GM23338 (cell line): ENCODE measurements at regions not wholly inside any gene's neighbourhood (a gene's known extent, or its start where the extent isn't known, plus 50 kb on each side); places are given as distances from the start of the nearest gene placed in this dataset.

Experiments
- ATAC-seq: fragments of 200-7000 bp; cut with Tn5 transposase; 3 replicates; pipeline ENCODE4 v1.9.1; 2020
- DNase-seq: peaks from one replicate; pipeline ENCODE4 v3.0.0-alpha.2; 2015; ENCODE audit warnings: low spot score
- H2AFZ ChIP-seq: fragments of 200-600 bp; sonication (generic); 2 replicates; pipeline ENCODE4 v1.8.0; 2016; ENCODE audit warnings: antibody characterized with exemption, mild to moderate bottlenecking, moderate library complexity
- H3F3A ChIP-seq: fragments of 200-600 bp; sonication (generic); replicated peaks from 2 replicates; pipeline ENCODE4 v1.8.0; 2017; ENCODE audit warnings: antibody characterized with exemption, mixed run types, low read depth
- H3K27ac ChIP-seq: fragments of 200-600 bp; sonication (generic); 2 replicates; pipeline ENCODE4 v1.6.1; 2016; ENCODE audit warnings: low read depth
- H3K27me3 ChIP-seq: fragments of 200-600 bp; sonication (generic); 2 replicates; pipeline ENCODE4 v1.8.0; 2016; ENCODE audit warnings: mild to moderate bottlenecking, mixed run types, moderate library complexity; ENCODE audit not compliant: insufficient read depth
- H3K36me3 ChIP-seq: fragments of 200-600 bp; sonication (generic); 2 replicates; pipeline ENCODE4 v1.8.0; 2016; ENCODE audit warnings: mild to moderate bottlenecking; ENCODE audit not compliant: insufficient read depth
- H3K4me1 ChIP-seq: fragments of 200-600 bp; sonication (generic); 2 replicates; pipeline ENCODE4 v1.8.0; 2016; ENCODE audit warnings: mild to moderate bottlenecking, moderate library complexity; ENCODE audit not compliant: insufficient read depth
- H3K4me2 ChIP-seq: fragments of 200-600 bp; sonication (generic); 2 replicates; pipeline ENCODE4 v1.7.1; 2017; ENCODE audit warnings: mixed run types
- H3K4me3 ChIP-seq: fragments of 200-600 bp; sonication (generic); 2 replicates; pipeline ENCODE4 v1.6.1; 2016; ENCODE audit warnings: mixed run types
- H3K79me2 ChIP-seq: fragments of 200-600 bp; sonication (generic); replicated peaks from 2 replicates; pipeline ENCODE4 v1.8.0; 2017; ENCODE audit warnings: mild to moderate bottlenecking; ENCODE audit not compliant: insufficient read depth
- H3K9me2 ChIP-seq: fragments of 200-600 bp; sonication (generic); 2 replicates; pipeline ENCODE4 v1.8.0; 2017; ENCODE audit not compliant: insufficient read depth
- H4K20me1 ChIP-seq: fragments of 200-600 bp; sonication (generic); replicated peaks from 2 replicates; pipeline ENCODE4 v1.8.0; 2017; ENCODE audit warnings: mild to moderate bottlenecking; ENCODE audit not compliant: insufficient read depth
- H3K27ac Mint-ChIP-seq: 2 replicates; pipeline ENCODE4 v1.8.0; 2020; ENCODE audit warnings: inconsistent platforms, mild to moderate bottlenecking, moderate library complexity, mixed read lengths
- H3K27me3 Mint-ChIP-seq: 3 replicates; pipeline ENCODE4 v1.8.0; 2022; ENCODE audit warnings: low read depth, mild to moderate bottlenecking, moderate library complexity, mixed read lengths, inconsistent platforms; ENCODE audit not compliant: insufficient read depth, poor library complexity
- H3K36me3 Mint-ChIP-seq: 3 replicates; pipeline ENCODE4 v1.8.0; 2021; ENCODE audit warnings: low read depth, mild to moderate bottlenecking, inconsistent platforms, moderate library complexity, mixed read lengths
- H3K4me1 Mint-ChIP-seq: 3 replicates; pipeline ENCODE4 v1.8.0; 2020; ENCODE audit warnings: mild to moderate bottlenecking, inconsistent platforms, mixed read lengths
- H3K4me3 Mint-ChIP-seq: 3 replicates; pipeline ENCODE4 v1.8.0; 2021; ENCODE audit warnings: moderate library complexity, mild to moderate bottlenecking, inconsistent platforms, mixed read lengths
- H3K9me3 Mint-ChIP-seq: 3 replicates; pipeline ENCODE4 v1.8.0; 2020; ENCODE audit warnings: moderate library complexity, mild to moderate bottlenecking, inconsistent platforms, mixed read lengths
- CREB1 ChIP-seq: fragments of 250-450 bp; sonication (Bioruptor Pico); IDR thresholded peaks from 2 replicates; pipeline ENCODE4 v1.5.0; 2020; ENCODE audit warnings: low read depth, mild to moderate bottlenecking, moderate library complexity
- EZH2 ChIP-seq: fragments of 200-600 bp; sonication (generic); IDR thresholded peaks from one replicate; pipeline ENCODE4 v1.8.0; 2017; ENCODE audit warnings: antibody characterized with exemption, mild to moderate bottlenecking, low read depth; ENCODE audit not compliant: unreplicated experiment
- JUNB ChIP-seq: IDR thresholded peaks from one replicate; pipeline ENCODE4 v1.6.1; 2016; ENCODE audit warnings: antibody characterized with exemption; ENCODE audit not compliant: unreplicated experiment
- NANOG ChIP-seq: IDR thresholded peaks from 2 replicates; pipeline ENCODE4 v1.6.1; 2016; ENCODE audit warnings: antibody characterized with exemption, borderline replicate concordance
- POLR2AphosphoS5 ChIP-seq: IDR thresholded peaks from 2 replicates; pipeline ENCODE4 v1.6.1; 2016; ENCODE audit warnings: antibody characterized with exemption, low read depth
- REST ChIP-seq: IDR thresholded peaks from one replicate; pipeline ENCODE4 v1.6.1; 2018; ENCODE audit warnings: antibody characterized with exemption; ENCODE audit not compliant: unreplicated experiment
- ZNF114 ChIP-seq: fragments of 250-450 bp; sonication (Bioruptor Pico); IDR thresholded peaks from 2 replicates; pipeline ENCODE4 v1.5.0; 2020; ENCODE audit warnings: mild to moderate bottlenecking, moderate library complexity
- ZNF462 ChIP-seq: fragments of 250-450 bp; sonication (Bioruptor Pico); IDR thresholded peaks from 2 replicates; pipeline ENCODE4 v1.5.0; 2020; ENCODE audit warnings: mild to moderate bottlenecking, moderate library complexity

GRCh38 chr14:89484051-89484844 is 67.2 kb upstream of the FOXN3 start:
- H2AFZ ChIP-seq = no peak overlapping the region
- no peaks in the 10 kb centered on the region for H3K27me3 ChIP-seq
- Mint-ChIP-seq H3K4me1 (peaks cover 33% of the 10 kb centered on the region), H3K36me3 (peaks cover 27% of the 10 kb centered on the region), H3K27me3 (peaks cover 9% of the 10 kb centered on the region), H3K4me3 (no peak overlapping the region), H3K9me3 (no peaks in the 10 kb centered on the region), H3K27ac (no peak overlapping the region)
- no peak for ATAC-seq
- 0 out of 2 replicates have a peak, but pooled peaks cover 3% of the 10 kb centered on the region for H4K20me1 ChIP-seq
- no peaks in the 10 kb centered on the region for H3F3A ChIP-seq
- no peak overlapping the region for H3K27ac ChIP-seq
- no peak overlapping the region for H3K4me2 ChIP-seq
- H3K4me3 ChIP-seq = no peak overlapping the region
- no peak for DNase-seq
- 0 out of 2 replicates have a peak, but pooled peaks cover 2% of the 10 kb centered on the region for H3K9me2 ChIP-seq
- H3K79me2 ChIP-seq = peaks cover 50% of the 10 kb centered on the region
- peaks cover 13% of the 10 kb centered on the region; the same call in 1 of the 2 replicates for H3K4me1 ChIP-seq
- TF ChIP-seq ZNF462 (CRISPR knock-in tag) (no peak), CREB1 (CRISPR knock-in tag) (no peak), ZNF114 (CRISPR knock-in tag) (no peak), REST (no peak), NANOG (no peak), EZH2 (no peak), POLR2AphosphoS5 (no peak), JUNB (no peak)
- no peaks in the 10 kb centered on the region for H3K36me3 ChIP-seq
